Stomach (tissue), 8 donors: ENCODE measurements at regions not wholly inside any gene's neighbourhood (a gene's known extent, or its start where the extent isn't known, plus 50 kb on each side); places are given as distances from the start of the nearest gene placed in this dataset.

Source experiments
- DNase-seq, 2 donors: peaks; one replicate each; pipeline versions ENCODE4 v3.0.0 to v3.0.0-alpha.2; 2013 to 2019
- H3K27ac ChIP-seq, 5 donors: fragments of 200-600 bp in 4 of 5; sonication (generic) in 4 of 5; one replicate each; pipeline ENCODE4 v1.5.1; 2013 to 2019; ENCODE audit warnings: mild to moderate bottlenecking in 1 of 5, moderate library complexity in 1 of 5
- H3K27me3 ChIP-seq, 3 donors: fragments of 200-600 bp; sonication (generic); one replicate each; pipeline ENCODE4 v1.5.1; 2017 to 2019; ENCODE audit warnings: mixed run types in 1 of 3
- H3K36me3 ChIP-seq, 4 donors: fragments of 200-600 bp; sonication (generic); 1 replicate in 3 of 4; 2 replicates in 1 of 4; pipeline ENCODE4 v1.5.1; 2016 to 2019
- H3K4me1 ChIP-seq, 4 donors: fragments of 200-600 bp; sonication (generic); one replicate each; pipeline ENCODE4 v1.5.1; 2016 to 2019
- H3K4me3 ChIP-seq, 4 donors: fragments of 200-600 bp; sonication (generic) in 3 of 4; one replicate each; pipeline ENCODE4 v1.5.1; 2016 to 2019; ENCODE audit warnings: mild to moderate bottlenecking in 1 of 4
- H3K9me3 ChIP-seq, 4 donors: fragments of 200-600 bp; sonication (generic); one replicate each; pipeline ENCODE4 v1.5.1; 2016 to 2019
- CTCF ChIP-seq, 7 experiments: fragments of 450-650 bp in 4 of 7; fragments of 200-600 bp in 3 of 7; sonication (generic) in 3 of 7; IDR thresholded peaks; one replicate each; pipeline ENCODE4 v1.5.1; 2016 to 2019; ENCODE audit warnings: antibody characterized with exemption in 7 of 7, control low read depth in 2 of 7, mild to moderate bottlenecking in 1 of 7
- EP300 ChIP-seq: sonication (generic); formaldehyde crosslinking; IDR thresholded peaks from one replicate; pipeline ENCODE4 v1.6.1; 2017; ENCODE audit warnings: antibody characterized with exemption
- POLR2A ChIP-seq, 4 donors: fragments of 450-650 bp; IDR thresholded peaks; one replicate each; pipeline ENCODE4 v1.6.1; 2016; ENCODE audit warnings: antibody characterized with exemption in 4 of 4, control low read depth in 2 of 4, mild to moderate bottlenecking in 1 of 4, moderate library complexity in 1 of 4
- POLR2AphosphoS5 ChIP-seq, 3 donors: sonication (generic); formaldehyde crosslinking; IDR thresholded peaks; one replicate each; pipeline ENCODE4 v1.6.1; 2016; ENCODE audit warnings: antibody characterized with exemption in 3 of 3
- whole genome bisulfite sequencing, 5 donors: extraction: QIAGEN DNeasy Blood & Tissue Kit in 3 of 5; methylation state at CpG; one replicate each; pipeline versions ENCODE4 v1.1.5 to v1.1.7; 2013 to 2018; 5-methylcytosine and 5-hydroxymethylcytosine counted together
- intact Hi-C: fragments of 100-400 bp; cut with DNase I; formaldehyde crosslinking; loops from one replicate; pipeline ENCODE4 v1.15.1; 2023; ENCODE audit warnings: low total_unique reads
- donor health status: healthy with polysubstance abuse.
- donor health status: Bipolar disorder and iron deficiency.
- donor health status: healthy.

GRCh38 chr17:55561973-55562495 is 50.8 kb upstream of the SMIM36 start:
- no peak for TF ChIP-seq POLR2A (IDR thresholded peaks at IDR 0.05)
- TF ChIP-seq EP300, result no peak
- intact Hi-C loops, result no loop called here
- 66 to 75% (median 70%) methylated on average over 4 of the region's 4 CpGs for WGBS, 5 donors

GRCh38 chr17:55561316-55561972 is 50.2 kb upstream of the SMIM36 start:
- Histone ChIP-seq H3K9me3 (no peaks in the 10 kb centered on the region), H3K27me3 (no peaks in the 10 kb centered on the region), H3K36me3 (no peaks in the 10 kb centered on the region), H3K4me1 (peaks cover 0 to 8% (median 0%) of the 10 kb centered on the region in 4 donors), H3K4me3 (no peak overlapping the region), H3K27ac (no peak overlapping the region)
- intact Hi-C loops, result no loop called here
- no peak for DNase-seq
- TF ChIP-seq EP300, result no peak
- no peak for TF ChIP-seq CTCF (IDR thresholded peaks at IDR 0.05)
- TF ChIP-seq POLR2A (IDR thresholded peaks at IDR 0.05), result no peak
- TF ChIP-seq POLR2AphosphoS5 (IDR thresholded peaks at IDR 0.05), result no peak
- 86 to 95% (median 92%) methylated on average over 24 to 26 of the region's 26 CpGs for WGBS, 5 donors

More at GRCh38 chr17:55561973-55562495, 50.8 kb upstream of the SMIM36 start:
- no peaks in the 10 kb centered on the region for H3K9me3 ChIP-seq
- H3K27ac ChIP-seq, result no peak overlapping the region
- no peaks in the 10 kb centered on the region for H3K36me3 ChIP-seq
- no peak for DNase-seq
- peaks cover 0 to 14% (median 0%) of the 10 kb centered on the region in 4 donors for H3K4me1 ChIP-seq
- H3K27me3 ChIP-seq, result no peaks in the 10 kb centered on the region
- no peak overlapping the region for H3K4me3 ChIP-seq
